ENCODE measurements at regions not wholly inside any gene's neighbourhood (a gene's known extent, or its start where the extent isn't known, plus 50 kb on each side); places are given as distances from the start of the nearest gene placed in this dataset.

- TF ChIP-seq, protein P1, sequence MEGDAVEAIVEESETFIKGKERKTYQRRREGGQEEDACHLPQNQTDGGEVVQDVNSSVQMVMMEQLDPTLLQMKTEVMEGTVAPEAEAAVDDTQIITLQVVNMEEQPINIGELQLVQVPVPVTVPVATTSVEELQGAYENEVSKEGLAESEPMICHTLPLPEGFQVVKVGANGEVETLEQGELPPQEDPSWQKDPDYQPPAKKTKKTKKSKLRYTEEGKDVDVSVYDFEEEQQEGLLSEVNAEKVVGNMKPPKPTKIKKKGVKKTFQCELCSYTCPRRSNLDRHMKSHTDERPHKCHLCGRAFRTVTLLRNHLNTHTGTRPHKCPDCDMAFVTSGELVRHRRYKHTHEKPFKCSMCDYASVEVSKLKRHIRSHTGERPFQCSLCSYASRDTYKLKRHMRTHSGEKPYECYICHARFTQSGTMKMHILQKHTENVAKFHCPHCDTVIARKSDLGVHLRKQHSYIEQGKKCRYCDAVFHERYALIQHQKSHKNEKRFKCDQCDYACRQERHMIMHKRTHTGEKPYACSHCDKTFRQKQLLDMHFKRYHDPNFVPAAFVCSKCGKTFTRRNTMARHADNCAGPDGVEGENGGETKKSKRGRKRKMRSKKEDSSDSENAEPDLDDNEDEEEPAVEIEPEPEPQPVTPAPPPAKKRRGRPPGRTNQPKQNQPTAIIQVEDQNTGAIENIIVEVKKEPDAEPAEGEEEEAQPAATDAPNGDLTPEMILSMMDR (IDR thresholded peaks at IDR 0.05): no peak
- TF ChIP-seq POLR2A (IDR thresholded peaks at IDR 0.05; ENCODE audit: low read length) (no peak), RFX5 (IDR thresholded peaks at IDR 0.05) (no peak), POLR2AphosphoS2 (conservative IDR thresholded peaks at IDR 0.05; ENCODE audit: low read length) (no peak), CEBPB (IDR thresholded peaks at IDR 0.05) (no peak), NPAS2 (CRISPR knock-in tag; IDR thresholded peaks at IDR 0.05; ENCODE audit: borderline replicate concordance) (no peak), RARB (CRISPR knock-in tag; IDR thresholded peaks at IDR 0.05) (no peak), ELK1 (IDR thresholded peaks at IDR 0.05; ENCODE audit: low read depth, low read length) (no peak), ESRRA (IDR thresholded peaks at IDR 0.05; ENCODE audit: borderline replicate concordance, low read length) (no peak), ZSCAN20 (CRISPR knock-in tag; IDR thresholded peaks at IDR 0.05) (no peak), MAFK (IDR thresholded peaks at IDR 0.05; ENCODE audit: partially characterized antibody) (no peak)
These were observed 86.9 kb upstream of the UBE2E2 start for GRCh38 chr3:23116081-23116837.
